Omental fat pad (tissue), 3 donors: ENCODE measurements at regions not wholly inside any gene's neighbourhood (a gene's known extent, or its start where the extent isn't known, plus 50 kb on each side); places are given as distances from the start of the nearest gene placed in this dataset.
"Not testable (repeated sequence)": the region's sequence is repeated elsewhere in the genome, so short reads cannot be mapped to it uniquely, and the experiment has no call there.

ENCODE experiments used
- ATAC-seq: fragments of 150-250 bp; one replicate; pipeline ENCODE4 v1.9.1; 2016; ENCODE audit warnings: mild to moderate bottlenecking, moderate library complexity; ENCODE audit not compliant: low FRiP score
- DNase-seq: peaks from one replicate; pipeline ENCODE4 v3.0.0-alpha.2; 2019; ENCODE audit warnings: low spot score
- CTCF ChIP-seq, 3 donors: fragments of 450-650 bp; IDR thresholded peaks; one replicate each; pipeline ENCODE4 v1.5.1; 2016 to 2017; ENCODE audit warnings: antibody characterized with exemption in 3 of 3, mild to moderate bottlenecking in 3 of 3, moderate library complexity in 2 of 3

- not testable (repeated sequence) for DNase-seq, ATAC-seq
Observed at GRCh38 chr1:228796945-228797344, 61.7 kb downstream of the RHOU start.

- no peak for ATAC-seq
- DNase-seq, result no peak
- no peak for TF ChIP-seq CTCF (IDR thresholded peaks at IDR 0.05)
Observed at GRCh38 chr1:228798035-228798434, 62.8 kb downstream of the RHOU start.

DNA sequence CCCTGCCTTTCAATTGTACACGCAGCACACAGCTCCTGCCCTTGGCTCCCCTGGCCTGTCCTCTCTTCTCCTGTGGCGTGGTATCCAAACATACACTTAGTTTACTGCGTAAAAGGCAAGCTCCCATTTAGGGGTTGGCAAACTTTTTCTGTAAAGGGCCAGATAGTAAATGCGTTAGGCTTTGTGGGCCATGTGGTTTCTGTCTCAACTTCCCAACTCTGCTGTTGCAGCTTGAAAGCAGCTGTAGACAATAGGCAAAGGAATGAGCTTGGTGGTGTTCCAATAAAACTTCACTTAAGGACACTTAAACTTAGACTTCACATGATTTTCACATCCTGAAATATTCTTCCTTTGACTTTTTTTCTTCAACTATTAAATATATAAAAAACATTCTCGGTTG, 63.3 kb downstream of the RHOU start:
- no peak for TF ChIP-seq CTCF (IDR thresholded peaks at IDR 0.05)
- ATAC-seq (no peak), DNase-seq (no peak)

DNA sequence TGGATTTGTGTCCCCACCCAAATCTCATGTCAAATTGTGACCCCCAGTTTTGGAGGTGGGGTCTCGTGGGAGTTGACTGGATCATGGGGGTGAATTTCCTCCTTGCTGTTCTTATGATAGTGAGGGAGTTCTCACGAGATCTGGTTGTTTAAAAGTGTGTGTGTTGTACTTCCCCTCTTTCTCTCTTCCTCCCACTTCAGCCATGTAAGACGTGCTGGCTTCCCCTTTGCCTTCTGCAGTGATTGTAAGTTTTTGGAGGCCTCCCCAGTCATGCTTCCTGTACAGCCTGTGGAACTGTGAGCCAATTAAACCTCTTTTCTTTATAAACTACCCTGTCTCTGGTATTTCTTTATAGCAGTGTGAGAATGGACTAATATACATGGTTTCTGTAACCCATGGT, 64.6 kb downstream of the RHOU start:
- DNase-seq (no peak), ATAC-seq (no peak)
- no peak for TF ChIP-seq CTCF (IDR thresholded peaks at IDR 0.05)

DNA sequence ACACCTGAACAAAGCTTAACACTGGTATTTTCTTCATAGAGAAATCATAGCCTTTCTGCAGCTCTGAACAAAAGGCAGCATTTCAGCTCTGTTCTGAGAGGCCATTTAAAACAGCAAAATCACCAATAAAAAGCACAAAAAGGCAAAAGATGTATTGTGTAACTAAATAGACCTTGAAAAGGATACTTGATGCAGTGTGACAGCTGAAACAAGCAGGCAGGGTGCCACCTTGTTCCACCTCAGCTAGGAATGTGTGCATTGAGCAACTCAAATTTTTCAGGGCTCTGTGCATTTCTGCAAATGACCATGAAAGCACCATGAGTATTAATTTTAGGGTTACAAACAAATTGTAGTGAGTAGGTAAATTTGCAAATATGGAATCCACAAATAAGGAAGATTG, 65.8 kb downstream of the RHOU start:
- TF ChIP-seq CTCF (IDR thresholded peaks at IDR 0.05), result no peak
- no peak for ATAC-seq
- no peak for DNase-seq

DNA sequence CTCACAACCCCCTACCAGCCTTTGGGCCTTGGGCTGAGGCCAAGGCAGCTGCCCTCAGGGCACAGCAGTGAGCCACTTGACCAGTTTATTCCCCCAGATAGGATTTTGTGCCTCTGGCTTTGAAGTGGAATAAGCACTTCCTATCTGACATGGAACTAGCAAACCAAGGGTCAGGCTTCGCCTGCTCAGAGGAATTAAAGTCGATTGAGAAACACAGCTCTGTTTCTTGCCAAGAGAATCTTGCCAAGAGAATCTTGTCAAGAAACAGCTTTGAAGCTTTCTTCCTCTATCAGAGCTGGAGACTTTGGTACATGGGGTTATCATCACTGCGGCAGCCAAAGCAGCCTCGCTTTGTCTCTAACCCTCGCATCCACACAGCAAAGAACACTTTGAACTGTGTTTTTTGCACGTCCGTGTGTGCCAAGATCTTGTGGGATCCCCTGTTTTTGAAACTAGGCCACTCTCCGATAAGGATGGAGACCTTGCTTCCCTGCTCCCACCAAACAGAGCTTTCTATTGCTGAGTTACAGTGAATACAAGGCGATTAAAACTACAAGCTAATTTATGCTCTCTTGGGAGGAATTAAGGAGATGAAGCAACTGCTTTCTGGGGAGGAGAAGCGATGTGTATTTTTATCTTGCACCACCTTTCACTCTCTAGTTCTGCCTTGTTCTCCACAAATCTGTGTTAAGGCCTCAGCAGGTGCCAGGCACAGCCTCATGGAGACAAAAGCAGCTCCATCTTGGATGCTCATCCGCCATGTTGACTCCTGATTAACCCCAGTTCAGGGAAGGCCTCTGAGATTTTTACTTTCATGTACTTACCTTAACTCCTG, 67.3 kb downstream of the RHOU start:
- TF ChIP-seq CTCF (IDR thresholded peaks at IDR 0.05), result no peak
- no peak for DNase-seq
- peak; percentile 78 for ATAC-seq

DNA sequence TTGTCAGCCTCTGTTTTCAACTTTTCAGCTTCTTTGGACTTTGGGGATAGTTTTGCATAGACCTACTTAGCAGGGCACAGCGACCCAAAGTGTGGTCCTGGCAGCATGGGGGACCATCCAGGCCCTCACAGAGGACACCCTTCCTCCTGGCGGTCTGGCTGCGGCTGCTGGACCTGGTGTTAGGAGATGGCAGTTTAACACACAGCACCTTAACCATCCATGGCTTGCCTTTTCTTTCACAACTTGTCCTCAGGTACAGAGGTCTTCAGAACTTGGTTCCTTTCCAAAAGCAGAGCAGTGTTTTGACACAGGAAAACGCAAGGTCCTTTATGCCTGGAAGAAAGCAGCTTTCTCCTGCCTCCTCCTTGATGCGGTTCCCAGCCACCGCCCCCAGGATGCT, 68.1 kb downstream of the RHOU start:
- DNase-seq, result no peak
- no peak for TF ChIP-seq CTCF (IDR thresholded peaks at IDR 0.05)
- no peak for ATAC-seq
